WTC11 (cell line): ENCODE measurements at regions not wholly inside any gene's neighbourhood (a gene's known extent, or its start where the extent isn't known, plus 50 kb on each side); places are given as distances from the start of the nearest gene placed in this dataset.
"Not testable (repeated sequence)": the region's sequence is repeated elsewhere in the genome, so short reads cannot be mapped to it uniquely, and the experiment has no call there.

Experiments
- ATAC-seq: fragments of 200-7000 bp; cut with Tn5 transposase; 2 replicates; pipeline ENCODE4 v1.10.0; 2021; ENCODE audit warnings: mild to moderate bottlenecking, moderate library complexity
- CTCF ChIA-PET: fragments of 300-600 bp; sonication (Branson Sonifier 250); formaldehyde crosslinking; loops from one replicate; lab custom pipeline; 2021; ENCODE audit warnings: antibody characterized with exemption; lab: Charles Lee
- POLR2A ChIA-PET: fragments of 350-600 bp; sonication (Branson Sonifier 250); formaldehyde crosslinking; loops from one replicate; lab custom pipeline; 2021; ENCODE audit warnings: antibody characterized with exemption; lab: Charles Lee
- DNase-seq: peaks from one replicate; pipeline ENCODE4 v3.0.0; 2021; ENCODE audit warnings: low spot score
- H3K27ac Mint-ChIP-seq: 2 replicates; pipeline ENCODE4 v1.8.0; 2021; ENCODE audit warnings: mixed read lengths
- H3K27me3 Mint-ChIP-seq: 2 replicates; pipeline ENCODE4 v1.8.0; 2021; ENCODE audit warnings: low read depth, mild to moderate bottlenecking, moderate library complexity, mixed read lengths
- H3K36me3 Mint-ChIP-seq: 2 replicates; pipeline ENCODE4 v1.8.0; 2021; ENCODE audit warnings: mixed read lengths
- H3K4me1 Mint-ChIP-seq: 2 replicates; pipeline ENCODE4 v1.8.0; 2022; ENCODE audit warnings: mixed read lengths
- H3K4me3 Mint-ChIP-seq: 2 replicates; pipeline ENCODE4 v1.8.0; 2021; ENCODE audit warnings: mild to moderate bottlenecking, moderate library complexity, mixed read lengths
- H3K9me3 Mint-ChIP-seq: 2 replicates; pipeline ENCODE4 v1.8.0; 2021; ENCODE audit warnings: mixed read lengths
- CBFB ChIP-seq: sonication (generic); formaldehyde crosslinking; IDR thresholded peaks from 2 replicates; pipeline ENCODE4 v1.8.1; 2022; ENCODE audit warnings: mild to moderate bottlenecking, low read depth, missing genetic modification reagents
- CREM ChIP-seq: sonication (generic); formaldehyde crosslinking; IDR thresholded peaks from 2 replicates; pipeline ENCODE4 v1.8.1; 2022; ENCODE audit warnings: mild to moderate bottlenecking, missing genetic modification reagents, moderate library complexity
- ETV6 ChIP-seq: sonication (generic); formaldehyde crosslinking; IDR thresholded peaks from 2 replicates; pipeline ENCODE4 v1.8.1; 2022; ENCODE audit warnings: mild to moderate bottlenecking, missing genetic modification reagents
- FOXK1 ChIP-seq: sonication (generic); formaldehyde crosslinking; IDR thresholded peaks from 2 replicates; pipeline ENCODE4 v1.8.0; 2022; ENCODE audit warnings: mild to moderate bottlenecking, moderate library complexity, missing genetic modification reagents
- GRHL2 ChIP-seq: fragments of 250-450 bp; sonication (Bioruptor Pico); IDR thresholded peaks from 2 replicates; pipeline ENCODE4 v1.8.0; 2022; ENCODE audit warnings: mild to moderate bottlenecking, moderate library complexity; ENCODE audit not compliant: insufficient replicate concordance, severe bottlenecking
- HMGA2 ChIP-seq: fragments of 250-450 bp; sonication (Bioruptor Pico); IDR thresholded peaks from 2 replicates; pipeline ENCODE4 v1.4.0; 2021; ENCODE audit warnings: mild to moderate bottlenecking, moderate library complexity
- HMGXB4 ChIP-seq: sonication (generic); formaldehyde crosslinking; IDR thresholded peaks from 2 replicates; pipeline ENCODE4 v1.8.1; 2023; ENCODE audit warnings: mild to moderate bottlenecking, moderate library complexity, missing genetic modification reagents
- IRF1 ChIP-seq: sonication (generic); formaldehyde crosslinking; IDR thresholded peaks from 2 replicates; pipeline ENCODE4 v1.8.0; 2023; ENCODE audit warnings: missing genetic modification reagents
- MLX ChIP-seq: sonication (generic); formaldehyde crosslinking; IDR thresholded peaks from 2 replicates; pipeline ENCODE4 v1.8.1; 2023; ENCODE audit warnings: mild to moderate bottlenecking, missing genetic modification reagents, moderate library complexity
- RELA ChIP-seq: sonication (generic); formaldehyde crosslinking; IDR thresholded peaks from 2 replicates; pipeline ENCODE4 v1.8.1; 2022; ENCODE audit warnings: missing genetic modification reagents, mild to moderate bottlenecking, borderline replicate concordance
- ZBTB21 ChIP-seq: sonication (generic); formaldehyde crosslinking; IDR thresholded peaks from 2 replicates; pipeline ENCODE4 v1.8.1; 2023; ENCODE audit warnings: mild to moderate bottlenecking, missing genetic modification reagents, borderline replicate concordance
- ZNF317 ChIP-seq: sonication (generic); formaldehyde crosslinking; IDR thresholded peaks from 2 replicates; pipeline ENCODE4 v1.8.1; 2023; ENCODE audit warnings: low read depth, mild to moderate bottlenecking, moderate library complexity, missing genetic modification reagents, borderline replicate concordance
- ZNF416 ChIP-seq: fragments of 250-450 bp; sonication (Bioruptor Pico); IDR thresholded peaks from 2 replicates; pipeline ENCODE4 v1.9.0; 2021; ENCODE audit warnings: mild to moderate bottlenecking, inconsistent platforms
- ZNF671 ChIP-seq: fragments of 250-450 bp; sonication (Bioruptor Pico); IDR thresholded peaks from 2 replicates; pipeline ENCODE4 v1.8.0; 2021; ENCODE audit warnings: mild to moderate bottlenecking
- TF ChIP-seq, protein P1 (sequence below): sonication (generic); formaldehyde crosslinking; IDR thresholded peaks from 2 replicates; pipeline ENCODE4 v1.8.1; 2022; ENCODE audit warnings: mild to moderate bottlenecking, moderate library complexity, missing genetic modification reagents
- TF ChIP-seq, protein P2 (sequence below): sonication (generic); formaldehyde crosslinking; IDR thresholded peaks from 2 replicates; pipeline ENCODE4 v1.8.1; 2022; ENCODE audit warnings: missing genetic modification reagents, borderline replicate concordance
- TF ChIP-seq, protein P3 (sequence below): fragments of 250-450 bp; sonication (Bioruptor Pico); IDR thresholded peaks from 2 replicates; pipeline ENCODE4 v1.9.0; 2021; ENCODE audit warnings: moderate library complexity, mild to moderate bottlenecking, inconsistent platforms, borderline replicate concordance
- TF ChIP-seq, protein P4 (sequence below): sonication (generic); formaldehyde crosslinking; IDR thresholded peaks from 2 replicates; pipeline ENCODE4 v1.8.0; 2022; ENCODE audit warnings: mild to moderate bottlenecking, missing genetic modification reagents

DNA sequence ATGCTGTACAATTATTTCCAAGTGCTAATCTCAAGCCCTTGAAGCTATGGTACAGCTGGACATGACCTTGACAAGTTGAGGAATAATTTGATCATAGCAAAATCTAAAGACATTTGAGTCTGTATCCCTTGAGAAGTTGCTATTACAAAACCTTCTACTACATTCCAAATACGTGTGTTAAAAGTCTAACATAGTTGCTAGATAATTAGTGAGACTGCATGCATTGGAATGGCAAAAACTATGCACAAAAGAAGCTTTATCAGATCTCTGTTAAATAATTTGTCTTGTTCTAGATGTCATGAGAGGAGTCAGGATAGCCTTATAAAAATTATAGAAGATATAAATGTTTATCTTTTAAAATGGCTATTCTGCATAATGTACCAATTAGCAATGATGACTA lies 127.8 kb downstream of the GJA1 start:
- no peak for ATAC-seq
- Mint-ChIP-seq H3K4me1 (peaks cover 2% of the 10 kb centered on the region; the same call in 1 of the 2 replicates), H3K27me3 (no peaks in the 10 kb centered on the region), H3K27ac (no peak overlapping the region), H3K36me3 (peaks cover 32% of the 10 kb centered on the region), H3K4me3 (no peak overlapping the region), H3K9me3 (peaks cover 31% of the 10 kb centered on the region)
- no peak for TF ChIP-seq ZNF671 (CRISPR knock-in tag)
- CTCF ChIA-PET = no interaction called here
- DNase-seq = no peak
- POLR2A ChIA-PET = no interaction called here

DNA sequence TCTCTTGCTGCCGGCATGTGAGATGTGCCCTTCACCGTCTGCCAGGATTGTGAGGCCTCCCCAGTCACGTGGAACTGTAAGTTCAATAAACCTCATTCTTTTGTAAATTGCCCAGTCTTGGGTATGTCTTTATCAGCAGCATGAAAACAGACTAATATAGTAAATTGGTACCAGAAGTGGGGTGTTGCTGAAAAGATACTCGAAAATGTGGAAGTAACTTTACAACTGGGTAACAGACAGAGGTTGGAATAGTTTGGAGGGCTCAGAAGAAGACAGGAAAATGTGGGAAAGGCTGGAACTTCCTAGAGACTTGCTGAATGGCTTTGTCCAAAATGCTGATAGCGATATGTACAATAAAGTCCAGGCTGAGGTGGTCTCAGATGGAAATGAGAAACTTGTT lies 129.1 kb downstream of the GJA1 start:
- POLR2A ChIA-PET, H3K4me1 Mint-ChIP-seq, H3K27me3 Mint-ChIP-seq, ATAC-seq, CTCF ChIA-PET, H3K4me3 Mint-ChIP-seq, DNase-seq, H3K27ac Mint-ChIP-seq: not testable (repeated sequence)
- peaks cover 38% of the 10 kb centered on the region for H3K9me3 Mint-ChIP-seq
- H3K36me3 Mint-ChIP-seq = peaks cover 36% of the 10 kb centered on the region

GRCh38 chr6:121571455-121571854 lies 136.0 kb downstream of the GJA1 start:
- peaks cover 41% of the 10 kb centered on the region for H3K9me3 Mint-ChIP-seq
- H3K27ac Mint-ChIP-seq = no peak overlapping the region
- ATAC-seq = no peak

GRCh38 chr6:121573481-121573880 lies 138.0 kb downstream of the GJA1 start:
- Mint-ChIP-seq H3K27ac (no peak overlapping the region), H3K4me1 (peaks cover 10% of the 10 kb centered on the region), H3K4me3 (no peak overlapping the region), H3K9me3 (peaks cover 41% of the 10 kb centered on the region), H3K36me3 (peaks cover 26% of the 10 kb centered on the region), H3K27me3 (peaks cover 12% of the 10 kb centered on the region)
- DNase-seq (no peak), ATAC-seq (no peak)
- ChIA-PET CTCF (no interaction called here), POLR2A (no interaction called here)
- TF ChIP-seq, protein P1, sequence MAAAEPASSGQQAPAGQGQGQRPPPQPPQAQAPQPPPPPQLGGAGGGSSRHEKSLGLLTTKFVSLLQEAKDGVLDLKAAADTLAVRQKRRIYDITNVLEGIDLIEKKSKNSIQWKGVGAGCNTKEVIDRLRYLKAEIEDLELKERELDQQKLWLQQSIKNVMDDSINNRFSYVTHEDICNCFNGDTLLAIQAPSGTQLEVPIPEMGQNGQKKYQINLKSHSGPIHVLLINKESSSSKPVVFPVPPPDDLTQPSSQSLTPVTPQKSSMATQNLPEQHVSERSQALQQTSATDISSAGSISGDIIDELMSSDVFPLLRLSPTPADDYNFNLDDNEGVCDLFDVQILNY (CRISPR knock-in tag) = no peak
- TF ChIP-seq, protein P2, sequence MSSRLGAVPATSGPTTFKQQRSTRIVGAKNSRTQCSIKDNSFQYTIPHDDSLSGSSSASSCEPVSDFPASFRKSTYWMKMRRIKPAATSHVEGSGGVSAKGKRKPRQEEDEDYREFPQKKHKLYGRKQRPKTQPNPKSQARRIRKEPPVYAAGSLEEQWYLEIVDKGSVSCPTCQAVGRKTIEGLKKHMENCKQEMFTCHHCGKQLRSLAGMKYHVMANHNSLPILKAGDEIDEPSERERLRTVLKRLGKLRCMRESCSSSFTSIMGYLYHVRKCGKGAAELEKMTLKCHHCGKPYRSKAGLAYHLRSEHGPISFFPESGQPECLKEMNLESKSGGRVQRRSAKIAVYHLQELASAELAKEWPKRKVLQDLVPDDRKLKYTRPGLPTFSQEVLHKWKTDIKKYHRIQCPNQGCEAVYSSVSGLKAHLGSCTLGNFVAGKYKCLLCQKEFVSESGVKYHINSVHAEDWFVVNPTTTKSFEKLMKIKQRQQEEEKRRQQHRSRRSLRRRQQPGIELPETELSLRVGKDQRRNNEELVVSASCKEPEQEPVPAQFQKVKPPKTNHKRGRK (CRISPR knock-in tag) = no peak
- TF ChIP-seq, protein P3, sequence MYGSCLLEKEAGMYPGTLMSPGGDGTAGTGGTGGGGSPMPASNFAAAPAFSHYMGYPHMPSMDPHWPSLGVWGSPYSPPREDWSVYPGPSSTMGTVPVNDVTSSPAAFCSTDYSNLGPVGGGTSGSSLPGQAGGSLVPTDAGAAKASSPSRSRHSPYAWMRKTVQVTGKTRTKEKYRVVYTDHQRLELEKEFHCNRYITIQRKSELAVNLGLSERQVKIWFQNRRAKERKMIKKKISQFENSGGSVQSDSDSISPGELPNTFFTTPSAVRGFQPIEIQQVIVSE (CRISPR knock-in tag) = no peak
- TF ChIP-seq RELA (no peak), CBFB (CRISPR knock-in tag) (no peak), ZBTB21 (CRISPR knock-in tag) (no peak)

More at GRCh38 chr6:121571455-121571854, 136.0 kb downstream of the GJA1 start:
- TF ChIP-seq, protein P4, sequence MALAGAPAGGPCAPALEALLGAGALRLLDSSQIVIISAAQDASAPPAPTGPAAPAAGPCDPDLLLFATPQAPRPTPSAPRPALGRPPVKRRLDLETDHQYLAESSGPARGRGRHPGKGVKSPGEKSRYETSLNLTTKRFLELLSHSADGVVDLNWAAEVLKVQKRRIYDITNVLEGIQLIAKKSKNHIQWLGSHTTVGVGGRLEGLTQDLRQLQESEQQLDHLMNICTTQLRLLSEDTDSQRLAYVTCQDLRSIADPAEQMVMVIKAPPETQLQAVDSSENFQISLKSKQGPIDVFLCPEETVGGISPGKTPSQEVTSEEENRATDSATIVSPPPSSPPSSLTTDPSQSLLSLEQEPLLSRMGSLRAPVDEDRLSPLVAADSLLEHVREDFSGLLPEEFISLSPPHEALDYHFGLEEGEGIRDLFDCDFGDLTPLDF = no peak
- TF ChIP-seq FOXK1 (CRISPR knock-in tag) = no peak
- TF ChIP-seq HMGXB4 (CRISPR knock-in tag) = no peak
- no peak for TF ChIP-seq IRF1 (CRISPR knock-in tag)
- TF ChIP-seq MLX (CRISPR knock-in tag) = no peak
- no peak for TF ChIP-seq ZBTB21 (CRISPR knock-in tag)
- TF ChIP-seq GRHL2 (CRISPR knock-in tag) = no peak
- TF ChIP-seq ETV6 (CRISPR knock-in tag) = no peak
- no peak for TF ChIP-seq CREM
- TF ChIP-seq HMGA2 = no peak
- no peak for TF ChIP-seq ZNF317
- no peak for TF ChIP-seq ZNF416 (CRISPR knock-in tag)
- TF ChIP-seq, all 79 proteins: peak for 0
- Mint-ChIP-seq H3K36me3 (peaks cover 26% of the 10 kb centered on the region), H3K4me3 (no peak overlapping the region), H3K27me3 (peaks cover 12% of the 10 kb centered on the region), H3K4me1 (peaks cover 10% of the 10 kb centered on the region)
- POLR2A ChIA-PET = no interaction called here
- CTCF ChIA-PET = no interaction called here
- no peak for DNase-seq
